SIG-M5 treated with dmso at 0.1 percent for 504 hours (cell line): ENCODE measurements at regions not wholly inside any gene's neighbourhood (a gene's known extent, or its start where the extent isn't known, plus 50 kb on each side); places are given as distances from the start of the nearest gene placed in this dataset.
A peak's percentile ranks its signal among the peaks of the same experiment; 100 is the strongest.

ENCODE experiments used
- DNase-seq: peaks from one replicate; lab custom pipeline; 2025; ENCODE audit not compliant: unreplicated experiment; lab: John Stamatoyannopoulos, UW

- no peak for DNase-seq
Observed at GRCh38 chr17:77656054-77656453, 302.4 kb upstream of the TNRC6C start.

GRCh38 chr17:77657839-77658238, 300.7 kb upstream of the TNRC6C start:
- no peak for DNase-seq

- DNase-seq, result no peak
Observed at GRCh38 chr17:77660524-77660923, 298.0 kb upstream of the TNRC6C start.

GRCh38 chr17:77662833-77663232, 295.7 kb upstream of the TNRC6C start:
- no peak for DNase-seq

GRCh38 chr17:77664097-77664729, 294.3 kb upstream of the TNRC6C start:
- DNase-seq, result no peak

- DNase-seq, result no peak
Observed at GRCh38 chr17:77665833-77666232, 292.7 kb upstream of the TNRC6C start.

GRCh38 chr17:77666462-77666861, 292.0 kb upstream of the TNRC6C start:
- no peak for DNase-seq

GRCh38 chr17:77666881-77667395, 291.6 kb upstream of the TNRC6C start:
- DNase-seq, result peak; percentile 9

- DNase-seq, result no peak
Observed at GRCh38 chr17:77667478-77667877, 291.0 kb upstream of the TNRC6C start.

GRCh38 chr17:77668518-77668917, 290.0 kb upstream of the TNRC6C start:
- no peak for DNase-seq

- peak; percentile 13 for DNase-seq
Observed at GRCh38 chr17:77670173-77670572, 288.3 kb upstream of the TNRC6C start.

- DNase-seq, result no peak
Observed at GRCh38 chr17:77674358-77674757, 284.1 kb upstream of the TNRC6C start.

GRCh38 chr17:77675411-77675810, 283.1 kb upstream of the TNRC6C start:
- DNase-seq, result no peak

- no peak for DNase-seq
Observed at GRCh38 chr17:77675816-77676215, 282.7 kb upstream of the TNRC6C start.

GRCh38 chr17:77676237-77676661, 282.3 kb upstream of the TNRC6C start:
- no peak for DNase-seq

GRCh38 chr17:77677211-77677610, 281.3 kb upstream of the TNRC6C start:
- no peak for DNase-seq

GRCh38 chr17:77677630-77678029, 280.9 kb upstream of the TNRC6C start:
- DNase-seq, result no peak

GRCh38 chr17:77679589-77679988, 278.9 kb upstream of the TNRC6C start:
- no peak for DNase-seq

- no peak for DNase-seq
Observed at GRCh38 chr17:77681861-77682260, 276.6 kb upstream of the TNRC6C start.

- no peak for DNase-seq
Observed at GRCh38 chr17:77684803-77685798, 273.4 kb upstream of the TNRC6C start.

GRCh38 chr17:77685881-77686486, 272.5 kb upstream of the TNRC6C start:
- DNase-seq, result no peak

GRCh38 chr17:77686903-77687302, 271.6 kb upstream of the TNRC6C start:
- no peak for DNase-seq
